AG08395 (cell line): ENCODE measurements at regions not wholly inside any gene's neighbourhood (a gene's known extent, or its start where the extent isn't known, plus 50 kb on each side); places are given as distances from the start of the nearest gene placed in this dataset.

Experiments
- DNase-seq: peaks from one replicate; pipeline ENCODE4 v3.0.0; 2012; ENCODE audit warnings: mixed read lengths, low spot score

GRCh38 chr10:5310914-5311313 is 53.9 kb upstream of the UCN3 start:
- DNase-seq: no peak

- DNase-seq: no peak
Measured at GRCh38 chr10:5311617-5312016, 53.1 kb upstream of the UCN3 start.

GRCh38 chr10:5314840-5315239 is 49.9 kb upstream of the UCN3 start:
- no peak for DNase-seq
